ENCODE measurements at regions not wholly inside any gene's neighbourhood (a gene's known extent, or its start where the extent isn't known, plus 50 kb on each side); places are given as distances from the start of the nearest gene placed in this dataset.
"Not testable (repeated sequence)": the region's sequence is repeated elsewhere in the genome, so short reads cannot be mapped to it uniquely, and the experiment has no call there.

GRCh38 chr16:61002479-61003204, 1033.6 kb downstream of the CDH8 start:
- no peak for DNase-seq (ENCODE audit: low spot score)

- DNase-seq (ENCODE audit: low spot score), result no peak
Observed at GRCh38 chr16:60991886-60992285, 1044.4 kb downstream of the CDH8 start.

DNA sequence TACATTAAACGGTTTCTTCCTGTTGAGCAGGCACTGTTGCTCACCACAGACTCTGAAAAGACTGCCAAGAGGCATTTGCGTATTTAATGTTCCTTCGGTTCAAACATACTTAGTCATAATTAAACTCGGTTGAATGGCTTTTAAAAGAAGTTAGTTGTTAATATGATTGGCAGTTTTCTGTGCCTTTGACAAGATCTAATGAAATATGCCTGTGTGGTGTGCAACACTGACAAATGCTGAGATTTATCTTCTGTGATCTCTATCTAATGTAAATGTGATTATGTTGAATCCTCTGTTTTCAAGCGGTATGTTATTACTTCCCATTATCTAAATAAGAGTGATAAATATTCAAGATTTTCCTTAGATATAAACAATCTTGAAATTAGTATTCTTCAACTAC, 1046.6 kb downstream of the CDH8 start:
- no peak for DNase-seq (ENCODE audit: low spot score)

DNA sequence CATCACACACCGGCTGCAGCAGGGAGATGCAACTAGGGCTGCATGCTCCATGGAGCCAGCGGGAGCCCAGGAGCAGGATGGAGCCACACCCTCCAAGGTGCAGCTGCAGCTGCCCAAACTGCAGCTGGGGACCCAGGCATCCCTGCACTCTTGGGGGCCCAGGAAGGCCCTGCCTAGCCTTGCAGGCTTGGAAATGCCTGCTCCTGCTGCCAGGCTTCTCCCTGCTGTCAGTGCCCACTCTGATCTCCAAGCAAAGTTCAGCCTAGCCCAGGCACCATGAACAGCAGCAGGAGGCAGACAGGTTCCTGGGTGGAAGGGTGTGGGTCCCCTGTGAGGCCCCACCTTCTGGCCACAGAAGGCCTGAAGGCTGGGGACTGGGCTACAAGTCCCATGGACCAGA, 1057.1 kb downstream of the CDH8 start:
- no peak for DNase-seq (ENCODE audit: low spot score)

DNA sequence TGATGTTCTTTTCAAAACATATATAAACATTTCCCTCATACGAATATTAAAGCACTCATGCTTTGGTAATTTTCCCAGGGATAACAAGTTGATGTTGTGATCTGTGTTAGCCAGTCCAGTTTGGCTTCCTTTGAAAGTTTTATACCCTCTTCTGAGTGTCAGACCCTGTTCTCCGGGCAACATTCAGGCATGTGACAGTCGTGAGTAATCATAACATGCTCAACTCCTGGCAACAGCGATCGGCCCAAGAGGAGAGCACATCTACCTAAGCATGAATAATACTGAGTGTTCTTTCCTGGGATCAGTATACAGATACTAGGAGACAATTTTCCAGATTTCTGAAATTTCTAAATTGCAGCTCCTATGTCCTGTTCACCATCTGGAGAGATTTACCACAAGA, 1086.4 kb downstream of the CDH8 start:
- no peak for DNase-seq (ENCODE audit: low spot score)

DNA sequence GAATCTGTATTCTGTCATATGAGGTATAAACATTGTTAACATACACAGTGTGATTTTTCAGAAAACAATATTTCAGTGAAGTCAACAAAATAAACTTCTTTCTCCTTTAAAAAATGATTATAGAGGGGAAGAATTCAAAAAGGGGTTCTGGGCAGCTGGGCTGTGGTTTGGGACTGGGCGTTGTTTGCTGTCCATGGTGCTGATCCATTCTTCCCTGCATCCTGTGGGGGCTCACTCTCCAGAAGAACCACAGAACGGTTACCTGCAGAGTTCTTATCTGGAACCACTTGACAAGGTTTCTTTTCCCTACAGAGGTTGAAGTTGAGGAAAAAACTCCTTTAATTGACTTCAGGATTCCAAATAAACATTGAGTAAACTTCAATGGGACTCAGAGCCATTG, 1091.0 kb downstream of the CDH8 start:
- no peak for DNase-seq (ENCODE audit: low spot score)

- DNase-seq (ENCODE audit: low spot score), result not testable (repeated sequence)
Observed at GRCh38 chr16:60936189-60936588, 1100.0 kb downstream of the CDH8 start.

DNA sequence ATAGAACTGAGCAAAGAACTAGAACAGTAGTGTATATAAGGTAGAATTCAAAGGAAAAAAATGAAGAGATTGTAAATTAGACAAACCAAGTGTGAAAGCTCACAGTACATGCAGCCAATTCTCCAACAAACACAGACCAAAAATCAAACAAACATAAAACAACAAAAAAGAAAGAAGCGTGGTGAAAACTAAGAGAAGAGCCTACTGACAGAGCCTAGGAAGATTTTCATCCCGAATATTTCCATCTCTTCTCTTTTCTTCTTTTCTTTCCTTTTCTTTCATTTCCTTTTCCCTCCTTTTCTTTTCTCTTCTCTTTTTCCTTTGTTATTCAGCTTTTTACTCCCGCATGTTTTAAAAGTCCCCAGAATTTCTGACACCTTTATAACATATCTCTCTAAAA, 1103.6 kb downstream of the CDH8 start:
- no peak for DNase-seq (ENCODE audit: low spot score)

DNA sequence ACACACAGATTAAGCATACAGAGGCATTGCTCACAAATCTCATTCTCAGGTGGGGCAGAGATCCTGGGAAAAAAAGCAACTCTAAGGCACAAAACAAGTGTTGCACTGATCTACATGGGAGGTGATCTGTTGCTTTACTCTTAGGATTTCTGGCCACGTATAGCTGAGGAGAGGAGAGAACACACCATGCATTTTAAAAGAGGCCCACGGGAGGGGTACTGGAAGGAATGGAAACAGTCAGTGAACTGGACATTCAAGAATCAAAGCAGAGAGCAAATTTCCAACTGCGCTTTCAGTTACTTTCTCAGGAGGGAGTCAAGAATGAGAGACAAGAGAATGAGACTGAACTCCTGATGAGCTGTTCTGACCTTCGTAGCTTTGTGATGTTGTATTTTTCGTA, 1105.9 kb downstream of the CDH8 start:
- no peak for DNase-seq (ENCODE audit: low spot score)

DNA sequence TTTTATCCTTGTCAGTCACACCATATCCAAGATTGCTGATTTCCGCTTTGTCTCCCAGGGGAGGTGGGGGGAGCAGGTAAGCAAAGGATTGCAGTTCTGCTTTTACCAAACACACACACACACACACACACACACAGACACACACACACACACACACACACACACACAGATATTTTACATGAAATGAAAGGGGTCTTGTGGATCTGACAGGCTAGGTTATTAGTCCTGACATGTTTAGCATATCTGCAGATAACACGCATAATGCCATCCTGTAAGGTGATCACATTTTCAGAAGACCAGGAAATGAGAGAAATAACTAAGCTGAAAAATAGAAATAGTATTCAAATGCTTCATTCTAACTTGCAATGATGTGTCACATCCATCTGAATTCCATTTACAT, 1113.3 kb downstream of the CDH8 start:
- no peak for DNase-seq (ENCODE audit: low spot score)

DNA sequence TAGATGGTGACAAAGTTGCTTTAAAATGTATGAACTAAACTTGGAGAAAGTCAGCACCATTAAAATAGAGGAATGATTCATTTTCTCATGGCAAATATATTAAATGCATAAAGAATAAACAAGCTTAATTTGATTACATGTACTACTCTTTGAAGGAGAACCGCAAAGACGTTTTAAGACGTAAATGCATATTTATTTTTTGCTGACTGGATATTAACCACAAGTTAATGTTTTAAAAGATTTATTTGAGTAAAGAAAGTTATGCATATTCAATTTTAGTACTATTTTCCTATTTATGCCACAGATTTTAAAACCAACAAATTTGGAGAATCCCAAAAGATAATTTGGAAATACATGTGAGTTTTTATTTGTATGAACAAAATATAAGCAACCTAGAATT, 1121.9 kb downstream of the CDH8 start:
- DNase-seq (ENCODE audit: low spot score), result no peak

DNA sequence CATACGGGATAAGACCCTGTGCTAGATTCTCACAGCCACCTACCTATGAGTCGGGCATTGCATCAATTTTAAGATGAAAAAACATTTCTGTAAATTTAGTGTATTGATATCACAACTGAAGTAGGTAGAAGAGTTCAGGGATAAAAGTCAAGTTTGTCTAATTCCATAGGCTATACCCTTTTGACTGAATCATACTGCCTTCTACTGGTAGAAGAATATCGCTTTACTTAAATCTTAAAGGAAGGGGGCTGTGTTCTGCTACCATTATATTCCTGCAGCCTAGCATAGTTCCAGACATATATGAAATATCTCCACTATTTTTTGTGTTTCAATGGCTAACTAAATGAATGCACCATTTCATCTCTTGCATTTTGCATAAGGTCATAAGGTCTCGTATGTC, 1128.6 kb downstream of the CDH8 start:
- no peak for DNase-seq (ENCODE audit: low spot score)

GRCh38 chr16:60905811-60906210, 1130.4 kb downstream of the CDH8 start:
- DNase-seq (ENCODE audit: low spot score), result no peak

DNA sequence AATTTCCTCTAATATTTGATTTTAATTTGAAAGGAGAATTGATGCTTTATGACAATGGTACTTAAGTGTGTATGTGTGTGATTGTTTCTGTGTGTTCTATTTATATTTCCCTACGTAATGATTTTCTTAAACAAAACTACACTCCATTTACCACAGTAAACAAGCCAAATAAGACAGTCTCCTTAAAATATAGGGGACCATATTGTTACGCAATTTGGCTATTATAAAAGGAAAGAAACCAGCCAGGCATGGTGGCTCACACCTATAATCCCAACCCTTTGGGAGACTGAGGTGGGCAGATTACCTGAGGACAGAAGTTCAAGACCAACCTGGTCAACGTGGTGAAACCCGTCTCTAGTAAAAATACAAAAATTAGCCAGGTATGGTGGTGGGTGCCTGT, 1134.1 kb downstream of the CDH8 start:
- DNase-seq (ENCODE audit: low spot score), result no peak

DNA sequence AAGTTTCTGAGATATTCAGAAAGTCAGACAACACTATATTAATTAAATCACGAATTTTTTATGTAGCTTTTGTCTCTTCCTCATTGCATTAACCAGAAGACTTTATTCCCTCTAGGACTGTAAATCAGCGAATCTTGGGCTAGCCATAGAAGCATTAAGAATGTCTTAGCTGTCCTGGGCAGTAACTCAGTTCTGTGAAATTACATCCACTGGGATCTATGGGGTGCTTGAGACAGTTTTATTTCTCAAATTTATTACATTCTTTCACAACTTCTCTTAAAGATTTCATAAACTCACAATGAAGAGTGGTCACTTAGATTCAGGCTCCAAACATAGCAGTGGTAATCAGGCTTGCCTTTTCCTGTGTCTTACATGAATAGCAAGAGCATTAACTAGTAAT, 1153.4 kb downstream of the CDH8 start:
- DNase-seq (ENCODE audit: low spot score), result no peak

- no peak for DNase-seq (ENCODE audit: low spot score)
Observed at GRCh38 chr16:60852635-60853034, 1183.6 kb downstream of the CDH8 start.

GRCh38 chr16:60821661-60822060, 1214.6 kb downstream of the CDH8 start:
- DNase-seq (ENCODE audit: low spot score), result no peak

DNA sequence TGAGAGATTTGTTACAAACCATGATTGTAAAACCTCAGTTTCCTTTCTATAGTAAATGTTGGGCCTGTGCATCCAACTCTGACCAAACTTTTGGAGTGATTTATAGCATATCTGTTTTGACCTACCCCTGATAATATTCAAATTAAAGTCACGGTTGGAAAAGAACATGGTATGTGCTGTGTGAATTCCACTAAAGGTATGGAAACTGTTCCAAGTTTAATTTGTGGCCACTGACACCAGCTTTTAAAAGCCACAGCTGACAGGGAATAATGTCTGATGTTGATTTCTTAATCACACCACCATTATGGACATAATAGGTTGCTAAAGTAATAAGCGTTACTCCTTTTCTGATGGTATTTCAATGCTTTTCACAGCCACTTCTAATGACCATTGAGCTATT, 1215.9 kb downstream of the CDH8 start:
- DNase-seq (ENCODE audit: low spot score), result no peak

GRCh38 chr16:60818465-60818864, 1217.8 kb downstream of the CDH8 start:
- no peak for DNase-seq (ENCODE audit: low spot score)

- DNase-seq (ENCODE audit: low spot score), result no peak
Observed at GRCh38 chr16:60816461-60816860, 1219.8 kb downstream of the CDH8 start.

DNA sequence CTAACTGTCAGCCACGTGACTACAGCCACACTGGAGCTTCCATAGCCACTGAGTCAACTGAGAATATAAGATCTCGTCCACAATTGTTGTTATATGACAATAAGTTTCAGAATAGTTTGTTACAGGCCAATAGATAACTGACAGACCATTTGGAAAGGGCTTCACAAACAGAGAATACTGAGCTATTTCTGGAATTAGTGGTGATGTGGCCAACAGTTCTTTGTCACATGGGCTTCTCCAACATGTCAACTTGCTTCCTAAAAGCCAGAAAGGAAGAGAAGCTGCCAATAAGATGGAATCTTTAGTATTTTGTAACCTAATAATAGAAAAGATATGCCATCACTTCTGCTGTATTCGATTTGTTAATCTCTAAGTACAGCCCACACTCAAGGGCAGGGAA, 1220.4 kb downstream of the CDH8 start:
- DNase-seq (ENCODE audit: low spot score), result no peak

DNA sequence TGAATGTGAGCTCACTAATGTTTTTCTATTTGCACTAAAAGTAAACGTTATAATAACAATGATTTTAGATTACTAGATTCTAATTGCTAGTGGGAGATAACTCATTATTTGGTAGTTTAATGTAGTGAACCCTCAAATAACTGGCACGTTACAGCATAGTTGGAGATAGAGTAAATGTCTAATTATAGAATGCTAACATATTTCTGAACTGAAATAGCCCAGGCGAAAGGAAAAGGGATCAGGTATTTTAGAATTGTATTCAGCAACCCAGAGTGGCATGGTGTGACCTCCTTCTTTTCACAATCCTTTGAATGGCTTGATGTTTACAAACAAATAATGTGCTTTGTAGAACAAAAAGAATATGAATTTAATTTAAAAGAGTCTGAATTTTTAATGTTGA, 1221.2 kb downstream of the CDH8 start:
- no peak for DNase-seq (ENCODE audit: low spot score)

DNA sequence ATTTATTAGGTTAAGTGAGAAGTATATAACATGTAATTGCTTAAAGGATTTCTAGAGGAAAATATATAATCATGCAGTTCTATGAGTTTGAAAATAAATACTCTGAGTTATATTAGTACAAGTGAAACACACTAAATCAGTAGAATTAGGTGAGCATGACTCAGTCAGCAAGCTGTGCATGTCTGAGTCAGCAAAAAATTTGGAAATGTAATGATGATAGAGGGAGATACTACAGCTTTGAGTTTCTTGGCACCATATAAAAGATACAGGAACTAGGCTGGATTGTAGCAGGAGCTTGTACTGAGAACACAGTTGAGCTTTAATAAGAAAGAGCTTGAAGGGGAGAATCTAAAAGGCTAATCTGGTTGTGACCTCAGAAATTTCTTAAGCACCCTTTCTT, 1224.6 kb downstream of the CDH8 start:
- DNase-seq (ENCODE audit: low spot score), result no peak

- no peak for DNase-seq (ENCODE audit: low spot score)
Observed at GRCh38 chr16:60811051-60811608, 1225.1 kb downstream of the CDH8 start.
